ENCODE measurements at regions not wholly inside any gene's neighbourhood (a gene's known extent, or its start where the extent isn't known, plus 50 kb on each side); places are given as distances from the start of the nearest gene placed in this dataset.

- no peak for DNase-seq (ENCODE audit: low spot score)
These were observed 87.9 kb downstream of the YIPF7 start for GRCh38 chr4:44563496-44563895.

- no peak for DNase-seq (ENCODE audit: low spot score)
These were observed 93.3 kb downstream of the YIPF7 start for GRCh38 chr4:44558031-44558605.

GRCh38 chr4:44554768-44555167 is 96.7 kb downstream of the YIPF7 start:
- DNase-seq (ENCODE audit: low spot score), result no peak

- DNase-seq (ENCODE audit: low spot score), result no peak
These were observed 98.2 kb downstream of the YIPF7 start for GRCh38 chr4:44553180-44553579.

DNA sequence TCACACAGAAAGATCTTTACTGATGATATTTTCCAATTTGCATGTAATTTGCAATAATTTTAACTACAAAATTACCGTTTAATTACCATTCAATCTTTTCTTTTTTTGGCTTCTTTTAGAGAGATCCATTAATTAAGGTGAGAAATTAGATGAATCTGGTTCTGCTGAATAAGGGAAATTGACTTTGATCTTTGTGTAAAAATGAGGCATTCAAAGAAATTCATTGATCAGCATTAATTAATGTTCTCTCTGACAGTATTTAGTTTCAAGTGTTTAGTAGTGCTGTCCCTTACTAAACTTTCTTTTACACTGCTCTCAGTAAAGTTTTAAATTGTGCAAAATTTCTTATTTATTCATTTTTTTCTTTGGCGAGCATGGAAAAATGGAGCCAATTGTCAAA is 97.2 kb upstream of the KCTD8 start:
- DNase-seq (ENCODE audit: low spot score), result no peak

DNA sequence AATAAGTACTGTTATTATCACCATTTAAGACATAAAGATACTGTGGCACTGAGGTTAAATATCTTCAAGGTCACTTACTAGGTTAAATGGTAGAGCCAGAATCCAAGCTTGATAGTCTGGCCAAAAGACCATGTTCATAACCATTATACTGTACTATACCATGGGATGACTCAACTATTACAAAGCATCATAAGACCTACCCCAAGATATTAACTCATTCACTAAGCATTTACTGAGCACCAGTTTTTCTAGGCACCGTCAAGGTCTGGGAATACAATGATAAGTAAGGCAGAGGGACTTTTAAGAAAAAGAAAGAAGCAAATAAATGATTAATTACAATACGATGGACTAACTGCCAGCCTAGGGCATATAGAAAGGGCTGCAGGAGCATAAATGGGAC is 95.5 kb upstream of the KCTD8 start:
- peak; percentile 6 for DNase-seq (ENCODE audit: low spot score)

DNA sequence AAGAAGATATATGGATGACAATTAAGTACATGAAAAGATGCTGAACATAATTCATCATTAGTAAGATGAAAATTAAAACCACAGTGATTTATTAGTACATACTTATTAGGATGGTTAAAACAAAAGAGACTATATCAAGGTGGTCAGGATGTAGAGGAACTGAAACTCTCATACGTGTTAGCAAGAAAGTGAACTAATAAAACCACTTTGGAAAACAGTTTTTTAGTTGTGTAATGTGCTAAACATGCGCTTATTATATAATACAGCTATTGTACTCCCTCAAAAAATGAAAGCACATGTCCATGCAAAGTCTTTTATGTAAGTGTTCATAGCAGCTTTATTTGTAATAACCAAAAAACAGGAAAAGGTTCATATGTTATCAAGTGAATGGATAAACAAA is 89.9 kb upstream of the KCTD8 start:
- no peak for DNase-seq (ENCODE audit: low spot score)

DNA sequence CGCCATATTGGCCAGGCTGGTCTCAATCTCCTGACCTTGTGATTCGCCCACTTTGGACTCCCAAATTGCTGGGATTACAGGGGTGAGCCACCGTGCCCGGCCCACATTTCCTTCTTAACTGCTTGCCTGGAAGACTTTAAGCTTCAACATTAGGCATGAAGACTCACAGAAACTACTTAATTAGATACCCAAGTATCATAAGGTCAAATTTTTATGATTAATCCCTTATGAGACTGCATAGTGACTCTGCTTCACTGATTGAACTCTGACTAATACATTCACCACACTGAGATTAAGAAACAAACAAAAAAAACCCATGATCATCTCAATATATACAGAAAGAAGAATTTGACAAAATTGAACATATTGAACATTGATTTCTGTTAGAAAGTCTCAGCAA is 87.4 kb upstream of the KCTD8 start:
- DNase-seq (ENCODE audit: low spot score), result no peak

GRCh38 chr4:44532851-44533250 is 84.2 kb upstream of the KCTD8 start:
- DNase-seq (ENCODE audit: low spot score), result no peak

DNA sequence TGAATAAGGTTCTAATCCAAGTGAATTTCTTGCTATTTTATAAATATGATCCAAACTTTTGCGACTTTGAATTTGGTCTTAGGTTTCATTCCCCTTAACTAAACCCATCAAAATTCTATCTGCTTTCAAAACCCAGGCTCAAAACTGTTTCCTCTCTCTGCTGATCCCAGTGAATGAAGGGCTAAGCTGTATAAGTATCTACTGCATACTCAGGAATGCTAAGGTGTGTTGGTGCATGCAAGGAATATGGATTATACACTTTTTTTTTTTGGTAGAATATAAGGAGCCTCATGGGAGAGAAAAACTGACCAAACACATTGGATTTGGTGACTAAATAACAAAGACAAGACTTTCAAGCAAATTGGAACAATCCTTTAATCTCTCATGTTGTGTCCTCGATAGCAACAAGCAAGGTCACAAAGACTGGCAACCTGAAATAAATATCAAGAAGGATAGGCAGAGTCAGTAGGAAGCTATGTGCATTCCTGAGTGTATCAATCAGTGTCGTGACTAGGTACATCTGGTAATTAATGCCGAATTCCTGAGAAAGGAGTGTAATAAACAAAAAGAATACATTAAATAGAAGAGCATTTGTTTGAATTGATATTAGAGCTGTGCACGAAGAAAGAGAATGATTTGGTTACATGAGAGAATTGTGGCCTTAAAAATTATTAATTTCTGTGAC is 74.3 kb upstream of the KCTD8 start:
- DNase-seq (ENCODE audit: low spot score), result no peak

DNA sequence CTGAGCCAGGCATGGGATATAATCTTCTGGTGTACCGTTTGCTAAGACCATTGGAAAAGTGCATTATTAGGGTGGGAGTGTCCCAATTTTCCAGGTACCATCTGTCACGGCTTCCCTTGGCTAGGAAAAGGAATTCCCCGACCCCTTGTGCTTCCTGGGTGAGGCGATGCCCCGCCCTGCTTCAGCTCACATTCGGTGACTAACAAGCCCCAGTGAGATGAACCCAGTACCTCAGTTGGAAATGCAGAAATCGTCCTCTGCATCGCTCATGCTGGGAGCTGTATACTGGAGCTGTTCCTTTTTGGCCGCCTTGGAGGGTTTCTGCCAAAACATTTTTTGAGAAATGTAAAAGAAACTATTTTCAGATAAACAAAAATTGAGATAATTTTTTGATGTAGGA is 53.6 kb upstream of the KCTD8 start:
- DNase-seq (ENCODE audit: low spot score), result peak; percentile 5
